ENCODE measurements at regions not wholly inside any gene's neighbourhood (a gene's known extent, or its start where the extent isn't known, plus 50 kb on each side); places are given as distances from the start of the nearest gene placed in this dataset.

- TF ChIP-seq POLR2A (IDR thresholded peaks at IDR 0.05): no peak
- TF ChIP-seq, protein P1, sequence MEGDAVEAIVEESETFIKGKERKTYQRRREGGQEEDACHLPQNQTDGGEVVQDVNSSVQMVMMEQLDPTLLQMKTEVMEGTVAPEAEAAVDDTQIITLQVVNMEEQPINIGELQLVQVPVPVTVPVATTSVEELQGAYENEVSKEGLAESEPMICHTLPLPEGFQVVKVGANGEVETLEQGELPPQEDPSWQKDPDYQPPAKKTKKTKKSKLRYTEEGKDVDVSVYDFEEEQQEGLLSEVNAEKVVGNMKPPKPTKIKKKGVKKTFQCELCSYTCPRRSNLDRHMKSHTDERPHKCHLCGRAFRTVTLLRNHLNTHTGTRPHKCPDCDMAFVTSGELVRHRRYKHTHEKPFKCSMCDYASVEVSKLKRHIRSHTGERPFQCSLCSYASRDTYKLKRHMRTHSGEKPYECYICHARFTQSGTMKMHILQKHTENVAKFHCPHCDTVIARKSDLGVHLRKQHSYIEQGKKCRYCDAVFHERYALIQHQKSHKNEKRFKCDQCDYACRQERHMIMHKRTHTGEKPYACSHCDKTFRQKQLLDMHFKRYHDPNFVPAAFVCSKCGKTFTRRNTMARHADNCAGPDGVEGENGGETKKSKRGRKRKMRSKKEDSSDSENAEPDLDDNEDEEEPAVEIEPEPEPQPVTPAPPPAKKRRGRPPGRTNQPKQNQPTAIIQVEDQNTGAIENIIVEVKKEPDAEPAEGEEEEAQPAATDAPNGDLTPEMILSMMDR (IDR thresholded peaks at IDR 0.05): no peak
Measured at GRCh38 chr7:131762753-131763152, 206.3 kb upstream of the PODXL start.

Data from vagina (tissue), 2 donors.